OCI-LY1 (cell line): ENCODE measurements at regions not wholly inside any gene's neighbourhood (a gene's known extent, or its start where the extent isn't known, plus 50 kb on each side); places are given as distances from the start of the nearest gene placed in this dataset.

Experiments
- CTCF ChIP-seq: fragments of 200-600 bp; sonication (generic), shearing (Covaris generic); IDR thresholded peaks from 2 replicates; pipeline ENCODE4 v1.5.1; 2017; ENCODE audit warnings: mild to moderate bottlenecking, antibody characterized with exemption, low read length, moderate library complexity, mixed read lengths
- EZH2 ChIP-seq: fragments of 200-600 bp; sonication (generic), shearing (Covaris generic); IDR thresholded peaks from 2 replicates; pipeline ENCODE4 v1.8.0; 2017; ENCODE audit warnings: borderline replicate concordance, mixed run types, mild to moderate bottlenecking, antibody characterized with exemption, low read length, moderate library complexity, mixed read lengths

GRCh38 chr10:44060221-44060620 is 324.7 kb downstream of the CXCL12 start:
- no peak for TF ChIP-seq CTCF
- TF ChIP-seq EZH2 = no peak
